ENCODE measurements at regions not wholly inside any gene's neighbourhood (a gene's known extent, or its start where the extent isn't known, plus 50 kb on each side); places are given as distances from the start of the nearest gene placed in this dataset.
"Not testable (repeated sequence)": the region's sequence is repeated elsewhere in the genome, so short reads cannot be mapped to it uniquely, and the experiment has no call there.

- no peak for DNase-seq
Measured at GRCh38 chr13:48810013-48810412, 156.3 kb downstream of the CYSLTR2 start.

- no peak for DNase-seq
Measured at GRCh38 chr13:48813518-48813917, 159.8 kb downstream of the CYSLTR2 start.

GRCh38 chr13:48816700-48817099 is 159.0 kb upstream of the FNDC3A start:
- DNase-seq = no peak

GRCh38 chr13:48817166-48817802 is 158.4 kb upstream of the FNDC3A start:
- no peak for DNase-seq

- DNase-seq = no peak
Measured at GRCh38 chr13:48818495-48819356, 157.0 kb upstream of the FNDC3A start.

GRCh38 chr13:48819376-48819775 is 156.3 kb upstream of the FNDC3A start:
- DNase-seq = no peak

- no peak for DNase-seq
Measured at GRCh38 chr13:48819899-48820298, 155.8 kb upstream of the FNDC3A start.

- not testable (repeated sequence) for DNase-seq
Measured at GRCh38 chr13:48823526-48823925, 152.2 kb upstream of the FNDC3A start.

- no peak for DNase-seq
Measured at GRCh38 chr13:48826039-48826438, 149.7 kb upstream of the FNDC3A start.

GRCh38 chr13:48826922-48827454 is 148.7 kb upstream of the FNDC3A start:
- not testable (repeated sequence) for DNase-seq

GRCh38 chr13:48827709-48828108 is 148.0 kb upstream of the FNDC3A start:
- no peak for DNase-seq

- peak; percentile 98 for DNase-seq
Measured at GRCh38 chr13:48828962-48829411, 146.7 kb upstream of the FNDC3A start.

GRCh38 chr13:48829536-48829935 is 146.2 kb upstream of the FNDC3A start:
- DNase-seq = no peak

- DNase-seq = no peak
Measured at GRCh38 chr13:48831248-48831647, 144.5 kb upstream of the FNDC3A start.

- no peak for DNase-seq
Measured at GRCh38 chr13:48833412-48833811, 142.3 kb upstream of the FNDC3A start.

GRCh38 chr13:48835326-48835725 is 140.4 kb upstream of the FNDC3A start:
- not testable (repeated sequence) for DNase-seq

- DNase-seq = no peak
Measured at GRCh38 chr13:48838193-48838973, 137.3 kb upstream of the FNDC3A start.

- DNase-seq = no peak
Measured at GRCh38 chr13:48839171-48839570, 136.5 kb upstream of the FNDC3A start.

GRCh38 chr13:48840366-48840765 is 135.3 kb upstream of the FNDC3A start:
- DNase-seq = no peak

GRCh38 chr13:48842316-48842715 is 133.4 kb upstream of the FNDC3A start:
- DNase-seq = no peak

GRCh38 chr13:48843630-48844380 is 131.9 kb upstream of the FNDC3A start:
- no peak for DNase-seq

- no peak for DNase-seq
Measured at GRCh38 chr13:48844676-48845075, 131.0 kb upstream of the FNDC3A start.
